ENCODE measurements at regions not wholly inside any gene's neighbourhood (a gene's known extent, or its start where the extent isn't known, plus 50 kb on each side); places are given as distances from the start of the nearest gene placed in this dataset.

DNA sequence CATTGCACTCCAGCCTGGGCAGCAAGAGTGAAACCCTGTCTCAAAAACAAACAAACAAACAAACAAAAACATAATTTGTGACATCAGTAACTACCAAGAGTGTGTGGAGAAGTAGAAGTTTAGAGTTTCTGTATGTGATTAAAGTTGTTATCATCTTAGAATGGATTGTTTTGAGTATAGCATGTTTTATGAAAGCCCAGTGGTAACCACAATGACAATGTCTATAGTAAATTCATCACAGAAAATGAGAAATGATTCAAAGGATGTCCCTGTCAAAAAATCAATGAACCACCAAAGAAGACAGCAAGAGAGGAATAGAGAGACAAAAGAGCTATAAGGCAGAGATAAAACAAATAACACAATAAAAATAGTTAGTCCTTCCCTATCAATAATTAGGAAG, 1299.2 kb downstream of the CNTNAP5 start (continued):
- TF ChIP-seq, protein P1, sequence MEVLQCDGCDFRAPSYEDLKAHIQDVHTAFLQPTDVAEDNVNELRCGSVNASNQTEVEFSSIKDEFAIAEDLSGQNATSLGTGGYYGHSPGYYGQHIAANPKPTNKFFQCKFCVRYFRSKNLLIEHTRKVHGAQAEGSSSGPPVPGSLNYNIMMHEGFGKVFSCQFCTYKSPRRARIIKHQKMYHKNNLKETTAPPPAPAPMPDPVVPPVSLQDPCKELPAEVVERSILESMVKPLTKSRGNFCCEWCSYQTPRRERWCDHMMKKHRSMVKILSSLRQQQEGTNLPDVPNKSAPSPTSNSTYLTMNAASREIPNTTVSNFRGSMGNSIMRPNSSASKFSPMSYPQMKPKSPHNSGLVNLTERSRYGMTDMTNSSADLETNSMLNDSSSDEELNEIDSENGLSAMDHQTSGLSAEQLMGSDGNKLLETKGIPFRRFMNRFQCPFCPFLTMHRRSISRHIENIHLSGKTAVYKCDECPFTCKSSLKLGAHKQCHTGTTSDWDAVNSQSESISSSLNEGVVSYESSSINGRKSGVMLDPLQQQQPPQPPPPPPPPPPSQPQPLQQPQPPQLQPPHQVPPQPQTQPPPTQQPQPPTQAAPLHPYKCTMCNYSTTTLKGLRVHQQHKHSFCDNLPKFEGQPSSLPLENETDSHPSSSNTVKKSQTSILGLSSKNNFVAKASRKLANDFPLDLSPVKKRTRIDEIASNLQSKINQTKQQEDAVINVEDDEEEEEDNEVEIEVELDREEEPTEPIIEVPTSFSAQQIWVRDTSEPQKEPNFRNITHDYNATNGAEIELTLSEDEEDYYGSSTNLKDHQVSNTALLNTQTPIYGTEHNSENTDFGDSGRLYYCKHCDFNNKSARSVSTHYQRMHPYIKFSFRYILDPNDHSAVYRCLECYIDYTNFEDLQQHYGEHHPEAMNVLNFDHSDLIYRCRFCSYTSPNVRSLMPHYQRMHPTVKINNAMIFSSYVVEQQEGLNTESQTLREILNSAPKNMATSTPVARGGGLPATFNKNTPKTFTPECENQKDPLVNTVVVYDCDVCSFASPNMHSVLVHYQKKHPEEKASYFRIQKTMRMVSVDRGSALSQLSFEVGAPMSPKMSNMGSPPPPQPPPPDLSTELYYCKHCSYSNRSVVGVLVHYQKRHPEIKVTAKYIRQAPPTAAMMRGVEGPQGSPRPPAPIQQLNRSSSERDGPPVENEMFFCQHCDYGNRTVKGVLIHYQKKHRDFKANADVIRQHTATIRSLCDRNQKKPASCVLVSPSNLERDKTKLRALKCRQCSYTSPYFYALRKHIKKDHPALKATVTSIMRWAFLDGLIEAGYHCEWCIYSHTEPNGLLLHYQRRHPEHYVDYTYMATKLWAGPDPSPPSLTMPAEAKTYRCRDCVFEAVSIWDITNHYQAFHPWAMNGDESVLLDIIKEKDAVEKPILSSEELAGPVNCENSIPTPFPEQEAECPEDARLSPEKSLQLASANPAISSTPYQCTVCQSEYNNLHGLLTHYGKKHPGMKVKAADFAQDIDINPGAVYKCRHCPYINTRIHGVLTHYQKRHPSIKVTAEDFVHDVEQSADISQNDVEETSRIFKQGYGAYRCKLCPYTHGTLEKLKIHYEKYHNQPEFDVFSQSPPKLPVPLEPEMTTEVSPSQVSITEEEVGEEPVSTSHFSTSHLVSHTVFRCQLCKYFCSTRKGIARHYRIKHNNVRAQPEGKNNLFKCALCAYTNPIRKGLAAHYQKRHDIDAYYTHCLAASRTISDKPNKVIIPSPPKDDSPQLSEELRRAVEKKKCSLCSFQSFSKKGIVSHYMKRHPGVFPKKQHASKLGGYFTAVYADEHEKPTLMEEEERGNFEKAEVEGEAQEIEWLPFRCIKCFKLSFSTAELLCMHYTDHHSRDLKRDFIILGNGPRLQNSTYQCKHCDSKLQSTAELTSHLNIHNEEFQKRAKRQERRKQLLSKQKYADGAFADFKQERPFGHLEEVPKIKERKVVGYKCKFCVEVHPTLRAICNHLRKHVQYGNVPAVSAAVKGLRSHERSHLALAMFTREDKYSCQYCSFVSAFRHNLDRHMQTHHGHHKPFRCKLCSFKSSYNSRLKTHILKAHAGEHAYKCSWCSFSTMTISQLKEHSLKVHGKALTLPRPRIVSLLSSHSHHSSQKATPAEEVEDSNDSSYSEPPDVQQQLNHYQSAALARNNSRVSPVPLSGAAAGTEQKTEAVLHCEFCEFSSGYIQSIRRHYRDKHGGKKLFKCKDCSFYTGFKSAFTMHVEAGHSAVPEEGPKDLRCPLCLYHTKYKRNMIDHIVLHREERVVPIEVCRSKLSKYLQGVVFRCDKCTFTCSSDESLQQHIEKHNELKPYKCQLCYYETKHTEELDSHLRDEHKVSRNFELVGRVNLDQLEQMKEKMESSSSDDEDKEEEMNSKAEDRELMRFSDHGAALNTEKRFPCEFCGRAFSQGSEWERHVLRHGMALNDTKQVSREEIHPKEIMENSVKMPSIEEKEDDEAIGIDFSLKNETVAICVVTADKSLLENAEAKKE (CRISPR knock-in tag; IDR thresholded peaks at IDR 0.05) = no peak

DNA sequence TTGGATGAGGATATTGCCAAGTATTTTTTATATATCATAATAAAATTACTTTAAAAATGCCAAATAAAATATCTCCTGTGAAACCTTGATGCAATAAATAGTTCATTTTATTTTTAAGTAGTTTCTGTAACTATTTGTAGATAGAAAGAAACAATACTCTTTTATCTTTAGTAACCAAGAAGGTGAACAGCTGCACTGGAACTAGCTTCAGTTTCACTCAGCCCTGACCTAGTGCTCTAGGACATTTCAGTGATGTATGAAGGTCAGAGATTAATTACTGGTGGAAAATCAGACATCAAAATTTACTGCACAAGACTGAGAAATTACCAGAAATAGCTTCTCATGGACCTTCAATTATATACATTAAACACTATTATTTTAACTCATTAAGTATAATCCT, 1305.0 kb downstream of the CNTNAP5 start:
- Mint-ChIP-seq H3K4me3 (no peak overlapping the region), H3K9me3 (no peaks in the 10 kb centered on the region)
- no peaks in the 10 kb centered on the region for H3K4me1 ChIP-seq (ENCODE audit: insufficient read depth)

More for the DNA sequence above, 1305.0 kb downstream of the CNTNAP5 start:
- Histone ChIP-seq H3K79me2 (replicated peaks; ENCODE audit: insufficient read depth) (no peaks in the 10 kb centered on the region), H3K36me3 (ENCODE audit: insufficient read depth) (no peaks in the 10 kb centered on the region), H3K4me3 (no peak overlapping the region), H4K20me1 (replicated peaks; ENCODE audit: insufficient read depth) (no peaks in the 10 kb centered on the region), H3K9me2 (ENCODE audit: insufficient read depth) (peaks cover 4% of the 10 kb centered on the region; the same call in 1 of the 2 replicates), H3K27me3 (ENCODE audit: insufficient read depth) (no peaks in the 10 kb centered on the region), H3F3A (replicated peaks; ENCODE audit: low read depth) (no peaks in the 10 kb centered on the region), H2AFZ (no peak overlapping the region), H3K27ac (ENCODE audit: low read depth) (no peak overlapping the region), H3K4me2 (no peak overlapping the region)
- ATAC-seq = no peak
- Mint-ChIP-seq H3K36me3 (ENCODE audit: low read depth) (no peaks in the 10 kb centered on the region), H3K4me1 (no peaks in the 10 kb centered on the region), H3K27ac (no peak overlapping the region), H3K27me3 (ENCODE audit: insufficient read depth, low read depth, poor library complexity) (peaks cover 2% of the 10 kb centered on the region)
- TF ChIP-seq NANOG (IDR thresholded peaks at IDR 0.05; ENCODE audit: borderline replicate concordance) (no peak), ETS1 (IDR thresholded peaks at IDR 0.05) (no peak), JUNB (IDR thresholded peaks at IDR 0.05; ENCODE audit: unreplicated experiment) (no peak)
- TF ChIP-seq, protein P2, sequence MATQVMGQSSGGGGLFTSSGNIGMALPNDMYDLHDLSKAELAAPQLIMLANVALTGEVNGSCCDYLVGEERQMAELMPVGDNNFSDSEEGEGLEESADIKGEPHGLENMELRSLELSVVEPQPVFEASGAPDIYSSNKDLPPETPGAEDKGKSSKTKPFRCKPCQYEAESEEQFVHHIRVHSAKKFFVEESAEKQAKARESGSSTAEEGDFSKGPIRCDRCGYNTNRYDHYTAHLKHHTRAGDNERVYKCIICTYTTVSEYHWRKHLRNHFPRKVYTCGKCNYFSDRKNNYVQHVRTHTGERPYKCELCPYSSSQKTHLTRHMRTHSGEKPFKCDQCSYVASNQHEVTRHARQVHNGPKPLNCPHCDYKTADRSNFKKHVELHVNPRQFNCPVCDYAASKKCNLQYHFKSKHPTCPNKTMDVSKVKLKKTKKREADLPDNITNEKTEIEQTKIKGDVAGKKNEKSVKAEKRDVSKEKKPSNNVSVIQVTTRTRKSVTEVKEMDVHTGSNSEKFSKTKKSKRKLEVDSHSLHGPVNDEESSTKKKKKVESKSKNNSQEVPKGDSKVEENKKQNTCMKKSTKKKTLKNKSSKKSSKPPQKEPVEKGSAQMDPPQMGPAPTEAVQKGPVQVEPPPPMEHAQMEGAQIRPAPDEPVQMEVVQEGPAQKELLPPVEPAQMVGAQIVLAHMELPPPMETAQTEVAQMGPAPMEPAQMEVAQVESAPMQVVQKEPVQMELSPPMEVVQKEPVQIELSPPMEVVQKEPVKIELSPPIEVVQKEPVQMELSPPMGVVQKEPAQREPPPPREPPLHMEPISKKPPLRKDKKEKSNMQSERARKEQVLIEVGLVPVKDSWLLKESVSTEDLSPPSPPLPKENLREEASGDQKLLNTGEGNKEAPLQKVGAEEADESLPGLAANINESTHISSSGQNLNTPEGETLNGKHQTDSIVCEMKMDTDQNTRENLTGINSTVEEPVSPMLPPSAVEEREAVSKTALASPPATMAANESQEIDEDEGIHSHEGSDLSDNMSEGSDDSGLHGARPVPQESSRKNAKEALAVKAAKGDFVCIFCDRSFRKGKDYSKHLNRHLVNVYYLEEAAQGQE (IDR thresholded peaks at IDR 0.05; ENCODE audit: unreplicated experiment) = no peak
- no peak for DNase-seq (ENCODE audit: low spot score)
